Limb (tissue), 2 donors: ENCODE measurements at regions not wholly inside any gene's neighbourhood (a gene's known extent, or its start where the extent isn't known, plus 50 kb on each side); places are given as distances from the start of the nearest gene placed in this dataset.

Experiments
- DNase-seq, 2 donors: peaks; one replicate each; pipeline ENCODE4 v3.0.0-alpha.2; 2016; ENCODE audit errors: extremely low spot score in 2 of 2

DNA sequence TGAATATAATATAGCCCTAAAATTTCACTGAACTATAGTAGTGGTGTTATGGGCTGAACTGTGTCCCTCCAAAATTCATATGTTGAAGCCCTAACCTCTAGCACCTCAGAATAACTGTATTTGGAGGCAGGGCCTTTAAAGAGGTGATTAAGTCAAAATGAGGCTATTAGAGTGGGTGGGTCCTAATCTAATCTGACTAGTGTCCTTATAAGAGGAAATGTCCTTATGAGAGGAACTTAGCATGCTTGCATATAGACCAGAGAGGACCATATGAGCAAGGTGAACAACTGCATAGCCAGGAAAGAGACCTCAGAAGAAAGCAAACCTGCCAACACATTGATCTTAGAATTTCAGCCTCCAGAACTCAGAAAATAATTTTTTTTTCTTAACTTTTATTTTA, 238.4 kb downstream of the ZEB2 start:
- no peak for DNase-seq

DNA sequence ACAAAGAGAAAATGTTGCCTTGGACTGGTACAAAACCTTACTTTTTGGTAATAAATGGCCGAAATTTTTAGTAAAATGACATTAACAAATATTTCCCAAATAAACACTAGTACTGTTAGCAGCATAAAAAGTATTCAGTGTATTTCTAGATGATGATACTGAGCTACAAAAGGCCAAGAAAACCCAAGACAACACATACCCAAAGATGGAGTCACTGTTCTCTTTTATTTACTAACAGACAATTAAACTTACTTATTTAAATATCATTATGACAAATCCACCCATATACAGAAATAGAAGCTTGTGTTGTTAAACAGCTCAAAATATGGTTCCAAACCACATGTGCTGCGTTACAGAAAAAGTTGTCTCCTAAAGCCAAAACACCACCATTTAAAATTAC, 239.9 kb downstream of the ZEB2 start:
- DNase-seq, result no peak

DNA sequence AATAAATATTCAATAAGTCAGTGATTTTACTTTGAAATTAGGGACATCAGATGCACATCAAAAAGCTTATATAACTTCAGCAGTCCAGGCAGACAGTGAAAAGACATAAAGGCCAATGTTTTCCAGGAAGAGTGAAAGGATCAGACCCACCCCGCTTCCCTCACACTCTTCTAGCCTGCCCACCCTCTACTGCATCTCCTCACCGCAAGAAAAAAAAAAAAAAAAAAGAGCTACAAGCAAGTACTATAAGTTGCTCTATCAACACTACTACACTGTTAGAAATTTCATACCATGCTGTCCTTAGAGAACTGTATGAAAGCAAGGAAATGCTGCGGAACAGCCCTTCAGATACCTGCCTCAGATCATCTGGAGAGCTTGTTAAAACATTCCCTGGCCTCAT, 240.8 kb downstream of the ZEB2 start:
- DNase-seq, result no peak

DNA sequence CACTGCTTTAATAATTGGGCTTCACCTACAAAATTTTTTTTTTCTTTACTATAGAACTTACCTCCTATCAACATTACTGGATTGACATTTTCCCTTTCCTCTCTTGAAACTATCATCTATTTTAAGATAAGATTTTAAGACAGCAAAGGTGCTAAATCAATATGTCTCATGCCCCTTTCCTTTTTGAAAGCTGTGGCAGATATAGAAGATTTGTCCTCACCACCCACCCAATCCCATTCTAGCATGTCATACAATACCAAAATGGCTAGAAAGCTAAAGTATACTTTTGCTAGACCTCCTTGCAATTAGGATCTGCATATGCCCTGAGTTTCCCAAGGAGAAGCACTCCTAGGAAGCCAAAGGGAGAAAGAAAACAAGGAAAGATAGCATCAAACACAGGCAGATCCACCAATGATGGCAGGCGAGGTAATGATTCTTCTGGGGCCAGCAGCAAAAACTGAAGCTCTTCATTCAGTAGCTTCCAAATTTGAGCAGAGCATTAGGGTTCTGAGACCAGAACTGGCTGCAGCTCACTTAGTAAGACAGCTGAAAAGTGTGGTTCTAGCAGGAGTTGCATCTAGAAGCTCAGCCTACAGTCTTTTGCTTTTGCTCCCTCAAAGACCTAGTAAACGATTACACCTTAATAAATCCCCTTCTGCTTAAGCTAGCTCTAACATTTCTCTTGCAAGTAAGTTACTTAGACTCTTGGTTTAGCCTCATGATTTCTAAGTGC, 242.1 kb downstream of the ZEB2 start:
- no peak for DNase-seq

DNA sequence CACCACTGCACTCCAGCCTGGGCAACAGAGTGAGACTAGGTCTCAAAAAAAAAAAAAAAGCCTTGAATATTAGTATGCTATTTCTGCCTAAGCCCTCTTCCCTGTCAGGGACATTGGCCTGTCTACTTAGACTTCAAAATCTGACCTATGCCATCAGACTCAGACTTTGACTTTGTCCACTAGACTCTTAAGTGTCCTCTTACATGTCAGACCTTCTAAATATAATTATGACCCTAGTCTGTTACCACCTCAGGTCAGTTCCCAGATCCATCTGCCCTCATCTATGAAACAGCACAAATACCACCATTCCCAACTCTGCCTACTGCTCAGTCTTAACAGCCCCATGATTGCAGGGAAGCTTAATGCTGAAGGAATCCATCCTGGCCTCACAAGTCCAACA, 244.6 kb downstream of the ZEB2 start:
- no peak for DNase-seq

DNA sequence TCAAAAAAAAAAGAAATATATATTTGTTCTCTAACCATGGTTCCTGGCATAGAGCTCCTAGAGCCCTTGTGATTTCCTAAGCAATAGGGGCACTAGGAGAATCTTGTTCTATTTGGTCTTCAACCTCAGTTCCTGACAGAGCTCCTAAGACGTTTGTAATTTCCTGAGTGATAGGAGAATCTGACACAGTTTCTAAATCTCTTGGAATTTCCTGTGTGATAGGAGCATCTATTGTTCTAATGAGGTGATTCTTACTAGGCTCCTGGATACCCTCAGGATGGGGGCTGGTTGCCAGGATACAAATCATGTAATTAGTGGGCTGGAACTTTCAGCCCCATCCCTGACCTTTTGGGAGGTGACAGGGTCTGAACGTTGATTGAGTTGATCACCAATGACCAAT, 245.8 kb downstream of the ZEB2 start:
- DNase-seq, result no peak

DNA sequence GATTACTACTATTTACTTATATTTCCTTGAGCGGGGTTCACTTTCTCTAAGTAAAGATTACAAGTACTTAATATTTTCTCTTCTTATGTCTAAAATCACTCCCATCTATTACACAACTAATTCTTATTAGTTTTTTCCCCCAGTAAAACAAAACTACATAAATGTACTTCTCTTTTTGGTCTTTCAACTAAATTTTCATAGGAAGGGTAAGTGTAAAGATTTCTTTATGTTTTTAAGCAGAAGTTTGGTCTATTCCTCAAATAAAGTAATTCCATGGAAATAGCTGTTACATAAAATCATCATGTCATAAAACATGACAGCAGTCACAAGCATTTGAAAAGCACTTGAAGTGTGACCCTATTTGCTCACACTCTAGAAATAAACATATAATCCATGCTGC, 249.0 kb downstream of the ZEB2 start:
- no peak for DNase-seq

DNA sequence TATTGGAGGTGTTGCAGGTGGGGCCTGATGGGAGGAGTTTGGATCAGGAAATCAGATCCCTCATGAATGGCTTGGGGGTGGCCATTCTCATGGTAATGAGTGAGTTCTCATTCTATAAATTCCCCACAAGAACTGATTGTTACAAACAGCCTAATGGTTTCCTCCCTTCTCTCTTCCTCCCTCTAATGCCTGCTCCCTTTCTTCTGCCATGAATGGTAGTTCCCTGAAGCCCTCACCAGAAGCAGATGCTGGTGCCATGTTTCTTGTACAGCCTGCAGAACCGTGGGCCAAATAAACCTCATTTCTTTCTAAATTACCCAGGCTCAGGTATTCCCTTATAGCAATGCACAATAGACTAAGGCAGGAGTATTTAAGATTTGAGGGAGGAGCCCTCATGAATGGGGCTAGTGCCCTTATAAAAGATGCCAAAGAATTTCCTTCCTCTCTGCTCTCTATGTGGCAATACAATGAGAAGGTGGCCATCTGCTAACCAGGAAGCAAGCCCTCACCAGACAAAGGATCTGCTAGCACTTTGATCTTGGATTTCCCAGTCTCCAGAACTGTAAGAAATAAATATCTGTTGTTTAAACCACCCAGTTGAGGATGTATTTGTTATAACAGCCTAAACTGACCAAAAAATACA, 251.8 kb downstream of the ZEB2 start:
- DNase-seq, result no peak

DNA sequence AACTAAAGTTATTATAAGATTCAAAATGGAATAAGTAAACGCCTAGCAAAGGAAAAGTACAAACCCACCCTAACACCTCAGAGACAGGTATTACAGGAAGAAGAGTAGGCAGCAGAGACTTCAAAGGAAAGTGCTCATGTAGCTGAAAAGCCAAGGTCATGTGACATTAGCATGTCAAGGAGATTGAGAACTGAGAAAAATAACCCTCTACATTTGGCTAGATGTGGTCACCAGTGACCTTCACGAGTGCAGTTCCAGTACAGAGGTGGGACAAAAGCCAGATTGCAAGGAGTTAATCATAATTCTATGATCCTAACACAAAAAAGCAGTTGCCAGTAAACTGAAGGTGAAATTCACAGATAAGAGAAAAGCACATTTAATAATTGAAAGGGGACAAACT, 252.7 kb downstream of the ZEB2 start:
- DNase-seq, result no peak

DNA sequence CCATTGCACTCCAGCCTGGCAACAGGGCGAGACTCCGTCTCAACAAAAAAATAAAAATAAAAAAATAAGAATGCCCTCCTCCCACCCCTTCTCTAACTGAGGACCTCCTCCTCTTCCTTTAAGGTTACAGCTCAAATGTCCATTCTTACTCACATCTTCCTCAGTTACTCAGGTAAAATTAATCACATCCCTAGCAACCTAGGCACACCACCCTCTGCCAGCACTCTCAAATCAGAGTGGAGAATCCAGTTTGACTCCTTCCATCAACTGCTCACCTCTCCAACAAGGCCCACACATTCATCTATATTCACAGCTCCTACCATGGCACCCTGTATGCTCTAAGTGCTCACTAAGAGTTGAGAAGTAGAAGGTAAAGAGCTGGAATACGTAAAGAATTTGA, 254.3 kb downstream of the ZEB2 start:
- no peak for DNase-seq

DNA sequence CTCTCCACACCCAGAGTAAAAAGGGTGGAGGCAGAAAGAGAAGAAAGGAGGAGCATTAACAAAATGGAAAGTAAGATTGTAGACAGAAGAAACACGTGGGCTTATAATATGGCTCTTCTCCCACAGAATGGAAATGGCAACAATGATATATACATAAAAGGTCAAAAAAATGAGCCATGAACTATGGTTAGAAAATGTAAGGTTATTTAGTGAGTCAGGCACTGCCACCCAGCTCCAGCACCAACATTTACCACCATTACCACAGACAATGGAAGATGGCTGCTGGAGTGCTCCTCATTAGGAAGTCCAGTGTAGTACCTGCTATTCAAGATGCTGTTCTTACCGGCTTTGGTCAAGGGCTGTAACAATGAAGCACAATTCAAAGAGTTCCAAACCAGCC, 258.0 kb downstream of the ZEB2 start:
- no peak for DNase-seq

DNA sequence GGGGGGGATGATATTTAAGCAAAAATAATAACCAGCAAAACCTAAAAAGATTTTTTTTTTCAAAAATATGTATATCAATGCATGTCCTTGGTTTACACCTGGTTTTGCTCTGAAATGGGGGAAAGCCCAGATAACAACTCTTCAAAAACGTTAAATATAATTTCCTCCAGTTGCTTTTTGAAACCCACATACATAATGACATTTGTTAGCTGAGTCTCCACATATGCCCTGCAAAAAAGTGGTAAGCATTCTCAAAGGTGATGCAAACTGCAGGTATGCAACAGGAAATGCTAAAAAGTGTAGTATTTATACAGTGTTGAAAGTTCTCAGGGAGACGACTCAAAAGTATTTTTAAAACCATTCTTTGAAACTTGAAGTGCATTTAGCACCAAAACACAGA, 258.6 kb downstream of the ZEB2 start:
- DNase-seq, result no peak

DNA sequence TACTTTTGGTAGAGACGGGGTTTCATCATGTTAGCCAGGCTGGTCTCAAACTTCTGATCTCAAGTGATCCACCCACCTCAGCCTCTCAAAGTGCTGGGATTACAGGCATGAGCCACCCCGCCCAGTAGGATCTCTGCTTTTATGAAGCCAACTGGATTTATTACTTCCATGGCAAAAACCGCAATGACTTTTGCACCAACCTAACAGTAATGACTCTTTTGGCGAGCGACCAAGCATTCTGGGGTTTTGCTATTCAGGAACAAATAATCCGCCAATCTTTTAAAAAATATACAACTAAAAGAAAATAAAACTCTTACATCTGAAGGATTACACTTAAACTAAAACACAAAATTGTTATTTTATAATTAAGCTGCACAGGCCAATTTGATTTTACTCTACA, 260.6 kb downstream of the ZEB2 start:
- no peak for DNase-seq

DNA sequence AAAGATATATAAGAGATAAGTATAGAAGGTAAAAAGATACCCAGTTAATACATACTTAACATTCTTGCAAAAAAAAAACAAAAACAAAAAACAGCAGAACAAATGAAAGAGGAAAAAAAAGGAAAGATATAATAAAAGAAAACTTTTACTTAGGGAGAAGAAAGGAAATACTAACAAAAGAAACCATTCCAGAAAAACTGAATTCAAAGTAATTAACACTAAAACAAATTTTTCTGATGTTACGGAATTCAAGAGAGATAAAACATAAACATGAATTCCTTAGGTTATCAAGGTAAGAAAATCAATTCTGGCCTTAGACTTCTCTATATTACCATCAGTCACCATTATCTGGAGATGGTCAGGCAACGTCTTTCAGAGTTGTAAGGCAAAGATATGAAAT, 261.8 kb downstream of the ZEB2 start:
- DNase-seq, result no peak

DNA sequence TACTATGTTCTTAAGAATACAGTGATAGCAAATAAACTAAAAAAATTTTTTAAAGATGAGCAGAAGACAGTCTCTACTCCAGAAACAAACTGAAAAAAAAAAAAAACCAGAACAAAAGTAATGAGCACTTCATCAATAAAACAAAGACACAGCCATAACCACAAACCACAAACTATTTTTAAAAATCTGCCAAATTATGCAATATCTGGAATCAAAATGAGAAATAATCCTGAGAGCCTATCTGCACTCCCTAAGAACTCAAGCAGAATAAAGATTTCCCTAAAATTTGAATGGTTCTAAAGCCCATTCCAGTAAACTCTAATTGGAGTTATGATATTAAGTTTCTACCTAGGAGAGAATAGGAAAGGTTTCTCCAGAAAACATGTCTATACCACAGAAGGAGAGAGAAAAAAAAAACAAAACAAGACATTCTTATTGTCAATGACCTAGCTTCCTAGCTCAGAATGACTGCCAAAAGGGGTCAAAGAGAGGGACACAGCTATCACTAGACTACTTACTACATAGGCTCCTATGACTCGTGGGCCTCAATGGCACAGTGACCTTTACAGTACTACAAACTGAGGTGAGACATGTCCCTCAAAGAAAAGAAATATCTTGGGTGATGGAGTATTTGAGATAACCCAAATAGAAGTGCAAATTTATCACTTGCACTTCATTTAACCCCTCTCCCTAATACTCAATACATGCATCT, 262.8 kb downstream of the ZEB2 start:
- DNase-seq, result no peak

DNA sequence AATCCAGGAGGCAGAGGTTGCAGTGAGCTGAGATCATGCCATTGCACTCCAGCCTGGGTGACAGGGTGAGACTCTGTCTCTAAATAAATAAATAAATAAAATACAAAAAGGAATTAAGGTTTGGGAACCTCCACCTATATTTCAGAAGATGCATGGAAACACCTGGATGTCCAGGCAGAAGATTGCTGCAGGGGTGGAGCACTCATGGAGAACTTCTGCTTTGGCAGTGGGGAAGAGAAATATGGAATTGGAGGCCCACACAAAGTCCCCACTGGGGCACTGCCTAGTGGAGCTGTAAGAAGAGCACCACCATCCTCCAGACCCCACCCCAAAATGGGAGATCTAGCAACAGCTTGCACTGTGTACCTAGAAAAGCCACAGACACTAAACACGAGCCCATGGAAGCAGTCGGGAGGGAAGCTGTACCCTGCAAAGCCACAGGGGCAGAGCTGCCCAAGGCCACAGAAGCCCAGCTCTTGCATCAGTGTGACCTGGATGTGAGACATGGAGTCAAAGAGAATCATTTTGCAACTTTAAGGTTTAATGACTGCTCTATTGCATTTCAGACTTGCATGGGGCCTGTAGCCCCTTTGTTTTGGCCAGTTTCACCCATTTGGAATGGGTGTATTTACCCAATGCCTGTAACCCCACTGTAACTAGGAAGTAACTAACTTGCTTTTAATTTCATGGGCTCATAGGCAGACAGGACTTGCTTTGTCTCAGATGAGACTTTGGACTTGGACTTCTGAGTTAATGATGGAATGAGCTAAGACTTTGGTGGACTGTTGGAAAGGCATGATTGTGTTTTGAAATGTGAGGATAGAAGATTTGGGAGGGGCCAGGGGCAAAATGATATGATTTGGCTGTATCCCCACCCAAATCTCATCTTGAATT, 265.3 kb downstream of the ZEB2 start:
- DNase-seq, result no peak

DNA sequence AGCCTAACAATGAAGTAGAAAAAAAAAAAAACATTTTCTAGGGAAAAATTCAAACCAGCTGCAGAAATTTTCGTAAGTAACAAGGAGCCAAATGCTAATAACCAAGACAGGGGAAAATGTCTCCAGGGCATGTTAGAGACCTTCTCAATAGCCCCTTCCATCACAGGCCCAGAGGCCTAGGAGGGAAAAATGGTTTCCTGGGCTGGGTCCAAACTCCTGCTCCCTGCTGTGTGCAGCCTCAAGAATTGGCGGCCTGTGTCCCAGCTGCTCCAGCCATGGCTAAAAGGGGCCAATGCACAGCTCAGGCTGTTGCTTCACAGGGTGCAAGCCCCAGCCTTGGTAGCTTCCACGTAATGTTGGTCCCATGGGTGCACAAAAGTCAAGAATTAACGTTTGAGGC, 266.2 kb downstream of the ZEB2 start:
- no peak for DNase-seq

DNA sequence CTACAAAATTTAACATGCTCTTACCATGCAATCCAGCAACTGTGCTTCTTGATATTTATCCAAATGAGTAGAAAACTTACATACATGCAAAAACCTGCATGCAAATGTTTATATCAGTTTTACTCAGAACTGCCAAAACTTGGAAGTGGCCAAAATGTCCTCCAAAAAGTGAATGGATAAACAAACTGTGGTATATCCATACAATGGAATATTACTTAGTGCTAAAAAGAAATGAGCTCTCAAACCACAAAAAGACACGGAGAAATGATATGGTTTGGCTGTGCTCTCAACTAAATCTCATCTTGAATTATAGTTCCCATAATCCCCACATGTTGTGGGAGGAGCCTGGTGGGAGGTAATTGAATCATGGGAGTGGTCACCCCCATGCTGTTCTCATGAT, 267.2 kb downstream of the ZEB2 start:
- no peak for DNase-seq

DNA sequence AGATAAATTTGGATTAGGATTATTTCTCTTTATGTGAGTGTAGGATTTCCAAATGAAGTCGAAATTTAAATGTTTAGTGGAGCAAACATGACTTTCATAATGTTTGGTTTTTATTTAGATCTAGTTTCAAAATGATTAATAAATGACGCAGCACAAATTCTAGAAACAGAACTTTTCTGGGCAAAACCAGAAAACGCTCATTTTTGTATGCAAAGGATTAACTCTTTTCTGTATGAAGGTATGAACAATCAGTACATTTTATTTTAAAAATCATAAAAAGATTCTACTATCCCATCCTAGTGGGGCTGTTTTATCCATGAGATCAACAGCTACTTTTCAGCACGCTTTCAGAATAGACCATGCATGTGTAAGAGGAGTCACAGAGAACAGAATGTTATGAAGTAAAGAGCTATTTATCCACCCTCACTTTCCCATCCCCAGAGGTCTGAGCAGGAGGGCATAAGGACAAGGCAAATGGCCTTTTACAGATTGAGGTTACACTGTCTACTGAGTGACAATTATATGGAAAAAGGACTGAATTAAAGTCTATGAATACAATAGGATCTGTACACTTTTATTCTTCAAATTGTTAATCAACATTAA, 270.8 kb downstream of the ZEB2 start:
- DNase-seq, result no peak

DNA sequence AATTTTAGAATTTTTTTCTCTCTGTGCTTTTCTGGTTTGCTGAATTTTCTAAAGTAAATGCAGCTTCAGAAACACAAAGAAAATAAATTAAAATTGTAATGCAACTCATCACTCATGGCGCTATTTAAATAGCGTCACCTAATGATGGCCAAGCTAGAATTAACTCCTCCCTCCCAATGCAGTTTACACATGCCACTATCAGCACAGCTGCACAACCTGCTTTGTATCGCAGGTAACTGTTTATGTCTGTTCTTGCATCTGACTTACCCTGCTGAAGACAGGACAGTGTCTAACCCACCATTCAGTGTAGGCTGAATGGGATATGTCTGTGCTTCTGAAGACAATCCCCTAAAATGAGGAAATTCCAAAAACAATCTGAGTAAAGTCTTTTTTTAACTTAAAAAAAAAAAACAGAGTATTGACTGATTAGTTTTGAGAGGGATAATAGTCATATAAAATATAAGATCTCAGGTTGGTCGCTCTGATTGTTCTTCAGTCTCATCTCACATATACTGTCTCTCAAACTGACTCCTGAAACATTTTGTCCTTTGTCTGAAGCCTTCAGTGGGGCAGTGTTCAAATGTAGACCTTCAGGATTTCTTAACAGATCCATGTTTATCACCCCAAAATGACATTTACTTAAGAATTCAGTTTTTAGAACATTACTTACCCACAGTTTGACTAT, 271.4 kb downstream of the ZEB2 start:
- no peak for DNase-seq

DNA sequence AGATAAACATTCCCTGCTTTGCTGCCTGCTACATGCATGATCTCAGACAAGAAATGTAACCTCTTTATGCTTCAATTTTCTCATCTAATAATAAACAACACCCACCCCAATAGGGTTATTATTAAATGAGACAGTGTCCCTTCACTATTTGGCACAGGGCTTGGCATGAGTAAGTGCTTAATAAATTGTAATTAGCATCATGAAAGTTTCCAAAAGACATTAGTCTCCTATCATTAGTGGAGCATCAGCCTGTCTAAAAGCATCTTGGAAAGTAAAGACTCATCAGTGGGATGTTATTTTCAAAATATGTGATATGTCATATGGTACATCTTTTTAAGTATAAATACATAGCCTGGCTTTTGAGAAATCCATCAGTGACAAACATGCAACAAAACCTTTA, 275.0 kb downstream of the ZEB2 start:
- no peak for DNase-seq
